Keratinocyte (primary cell): ENCODE measurements at regions not wholly inside any gene's neighbourhood (a gene's known extent, or its start where the extent isn't known, plus 50 kb on each side); places are given as distances from the start of the nearest gene placed in this dataset.

Experiments used
- DNase-seq: peaks from one replicate; pipeline ENCODE4 v3.0.0-alpha.2; 2011; ENCODE audit warnings: low read depth, missing footprints, low spot score
- FAIRE-seq: peaks from 2 replicates; lab custom pipeline; 2011; peaks lifted over from hg19 to GRCh38; lab: Jason Lieb, UNC
- H2AFZ ChIP-seq: 2 replicates; pipeline ENCODE4 v1.6.0; 2012; ENCODE audit warnings: low read length, control low read depth, inconsistent platforms; ENCODE audit not compliant: control insufficient read depth
- H3K27ac ChIP-seq: 2 replicates; pipeline ENCODE4 v1.5.1; 2011; ENCODE audit warnings: low read length; ENCODE audit not compliant: control insufficient read depth, insufficient read depth
- H3K27me3 ChIP-seq: 3 replicates; pipeline ENCODE4 v1.6.0; 2011; ENCODE audit warnings: low read length; ENCODE audit not compliant: control insufficient read depth, insufficient read depth; ENCODE audit errors: extremely low read depth
- H3K36me3 ChIP-seq, 2 experiments: 2 replicates in 1 of 2; 3 replicates in 1 of 2; pipeline ENCODE4 v1.5.1; 2011; ENCODE audit warnings: low read length in 2 of 2, mild to moderate bottlenecking in 1 of 2; ENCODE audit not compliant: control insufficient read depth in 2 of 2, insufficient read depth in 2 of 2; ENCODE audit errors: extremely low read depth in 1 of 2
- H3K4me1 ChIP-seq: 3 replicates; pipeline ENCODE4 v1.5.1; 2011; ENCODE audit warnings: low read length; ENCODE audit not compliant: control insufficient read depth, insufficient read depth; ENCODE audit errors: extremely low read depth
- H3K4me2 ChIP-seq: 3 replicates; pipeline ENCODE4 v1.6.0; 2011; ENCODE audit warnings: low read depth, low read length; ENCODE audit not compliant: control insufficient read depth, insufficient read depth; ENCODE audit errors: extremely low read depth
- H3K4me3 ChIP-seq, 3 experiments: fragments of 200-600 bp in 1 of 3; sonication (generic) in 1 of 3; 2 replicates in 2 of 3; 3 replicates in 1 of 3; pipeline ENCODE4 v1.5.1; 2011 to 2016; ENCODE audit warnings: low read length in 3 of 3, mild to moderate bottlenecking in 3 of 3, control low read depth in 2 of 3, inconsistent platforms in 1 of 3, low read depth in 1 of 3, mixed read lengths in 1 of 3, mixed run types in 1 of 3, moderate library complexity in 1 of 3; ENCODE audit not compliant: control insufficient read depth in 2 of 3, insufficient read depth in 2 of 3; ENCODE audit errors: extremely low read depth in 1 of 3
- H3K79me2 ChIP-seq: 2 replicates; pipeline ENCODE4 v1.6.0; 2012; ENCODE audit warnings: low read length; ENCODE audit not compliant: control insufficient read depth, insufficient read depth
- H3K9ac ChIP-seq: 3 replicates; pipeline ENCODE4 v1.6.0; 2011; ENCODE audit warnings: low read length; ENCODE audit not compliant: control insufficient read depth, insufficient read depth; ENCODE audit errors: extremely low read depth
- H3K9me1 ChIP-seq: 3 replicates; pipeline ENCODE4 v1.6.0; 2011; ENCODE audit warnings: low read length; ENCODE audit not compliant: control insufficient read depth, insufficient read depth; ENCODE audit errors: extremely low read depth
- H3K9me3 ChIP-seq: 2 replicates; pipeline ENCODE4 v1.5.1; 2012; ENCODE audit warnings: low read depth, low read length; ENCODE audit not compliant: control insufficient read depth
- H4K20me1 ChIP-seq: 3 replicates; pipeline ENCODE4 v1.6.0; 2011; ENCODE audit warnings: low read length; ENCODE audit not compliant: control insufficient read depth, insufficient read depth; ENCODE audit errors: extremely low read depth
- EZH2 ChIP-seq: IDR thresholded peaks from one replicate; pipeline ENCODE4 v1.6.1; 2012; ENCODE audit warnings: inconsistent platforms, mild to moderate bottlenecking, low read length, moderate library complexity
- dilution Hi-C: fragments of 300-500 bp; cut with MboI; formaldehyde crosslinking; loops from one replicate; pipeline ENCODE4 v1.7.0; 2020; ENCODE audit warnings: low sequenced_read_pairs; ENCODE audit not compliant: extremely low pct_ligation_motif_present
- TF ChIP-seq, protein P1 (sequence below), 3 experiments: IDR thresholded peaks in 1 of 3; conservative IDR thresholded peaks in 1 of 3; optimal IDR thresholded peaks in 1 of 3; 2 replicates in 2 of 3; 3 replicates in 1 of 3; pipeline versions ENCODE3 to v1.5.1; 2011; ENCODE audit warnings: low read length in 3 of 3, mild to moderate bottlenecking in 3 of 3, moderate library complexity in 2 of 3, control low read depth in 1 of 3, inconsistent platforms in 1 of 3; ENCODE audit not compliant: insufficient read depth in 2 of 3; ENCODE audit errors: extremely low read depth in 1 of 3

DNA sequence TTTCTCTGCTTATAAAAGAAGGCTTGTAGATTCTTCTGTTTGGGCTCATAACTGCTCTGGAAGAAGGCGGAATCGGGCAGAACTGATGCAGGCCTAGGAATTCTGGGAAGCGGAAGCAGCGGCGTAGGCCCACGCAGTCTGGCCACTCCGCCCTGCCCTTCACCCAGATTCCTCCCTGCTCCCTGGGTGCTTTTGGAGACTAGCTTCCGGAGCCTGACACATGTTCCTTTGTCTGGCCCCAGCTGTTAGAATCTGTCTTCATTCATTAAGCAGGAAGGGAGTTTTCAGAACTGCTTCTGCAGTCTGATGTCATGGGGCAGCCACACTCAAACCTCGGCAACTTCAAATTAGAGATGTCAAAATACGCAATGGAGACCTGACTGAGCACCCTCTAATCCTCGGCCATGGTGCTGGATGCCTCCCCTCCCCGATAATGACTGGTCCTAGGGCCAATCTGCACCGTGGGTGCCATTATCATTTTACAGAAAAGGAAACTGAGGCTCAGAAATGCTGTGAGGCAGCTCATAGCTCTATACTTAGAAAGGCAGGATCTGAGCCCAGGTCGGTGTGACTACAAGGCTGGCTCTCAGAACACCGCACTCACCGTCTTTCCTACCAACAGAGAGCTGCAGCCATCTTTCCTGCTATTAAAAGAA lies 275.7 kb downstream of the MYCN start:
- no peak overlapping the region for H3K27ac ChIP-seq
- H3K4me1 ChIP-seq = no peaks in the 10 kb centered on the region
- TF ChIP-seq, protein P1, sequence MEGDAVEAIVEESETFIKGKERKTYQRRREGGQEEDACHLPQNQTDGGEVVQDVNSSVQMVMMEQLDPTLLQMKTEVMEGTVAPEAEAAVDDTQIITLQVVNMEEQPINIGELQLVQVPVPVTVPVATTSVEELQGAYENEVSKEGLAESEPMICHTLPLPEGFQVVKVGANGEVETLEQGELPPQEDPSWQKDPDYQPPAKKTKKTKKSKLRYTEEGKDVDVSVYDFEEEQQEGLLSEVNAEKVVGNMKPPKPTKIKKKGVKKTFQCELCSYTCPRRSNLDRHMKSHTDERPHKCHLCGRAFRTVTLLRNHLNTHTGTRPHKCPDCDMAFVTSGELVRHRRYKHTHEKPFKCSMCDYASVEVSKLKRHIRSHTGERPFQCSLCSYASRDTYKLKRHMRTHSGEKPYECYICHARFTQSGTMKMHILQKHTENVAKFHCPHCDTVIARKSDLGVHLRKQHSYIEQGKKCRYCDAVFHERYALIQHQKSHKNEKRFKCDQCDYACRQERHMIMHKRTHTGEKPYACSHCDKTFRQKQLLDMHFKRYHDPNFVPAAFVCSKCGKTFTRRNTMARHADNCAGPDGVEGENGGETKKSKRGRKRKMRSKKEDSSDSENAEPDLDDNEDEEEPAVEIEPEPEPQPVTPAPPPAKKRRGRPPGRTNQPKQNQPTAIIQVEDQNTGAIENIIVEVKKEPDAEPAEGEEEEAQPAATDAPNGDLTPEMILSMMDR (optimal IDR thresholded peaks at IDR 0.05 in 1 of 3, IDR thresholded peaks at IDR 0.05 in 1 of 3, conservative IDR thresholded peaks at IDR 0.05 in 1 of 3; ENCODE audit: extremely low read depth in 1 of 3, insufficient read depth in 2 of 3, low read length in 3 of 3) = no peak
- no peak for TF ChIP-seq EZH2
- no peak overlapping the region for H3K4me2 ChIP-seq
- H2AFZ ChIP-seq = no peak overlapping the region
- dilution Hi-C loops = no loop called here
- H3K79me2 ChIP-seq = no peaks in the 10 kb centered on the region
- H3K4me3 ChIP-seq = no peak overlapping the region
- no peaks in the 10 kb centered on the region for H3K36me3 ChIP-seq
- no peaks in the 10 kb centered on the region for H4K20me1 ChIP-seq
- H3K9me1 ChIP-seq = no peaks in the 10 kb centered on the region
- no peak overlapping the region for H3K9ac ChIP-seq
- no peaks in the 10 kb centered on the region for H3K27me3 ChIP-seq
- DNase-seq = no peak
- no peak for FAIRE-seq
- no peaks in the 10 kb centered on the region for H3K9me3 ChIP-seq

DNA sequence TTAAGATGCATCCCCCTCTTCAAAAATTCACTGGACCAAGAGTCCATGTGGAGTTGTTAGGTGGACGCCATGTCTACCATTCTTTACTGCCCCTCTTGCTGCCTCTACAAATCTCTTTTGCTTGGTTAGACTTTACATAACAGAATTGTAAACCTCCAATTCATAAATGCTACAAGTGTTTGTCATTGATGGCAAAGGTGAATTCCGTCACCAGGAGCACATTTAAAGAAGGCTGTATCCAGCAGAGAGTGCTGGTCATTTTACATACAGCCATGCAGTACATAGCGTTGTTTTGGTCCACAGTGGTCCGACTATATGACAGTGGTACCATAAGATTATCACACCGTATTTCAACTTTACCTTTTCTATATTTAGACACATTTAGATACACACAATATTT lies 274.5 kb downstream of the MYCN start:
- no peak for FAIRE-seq

DNA sequence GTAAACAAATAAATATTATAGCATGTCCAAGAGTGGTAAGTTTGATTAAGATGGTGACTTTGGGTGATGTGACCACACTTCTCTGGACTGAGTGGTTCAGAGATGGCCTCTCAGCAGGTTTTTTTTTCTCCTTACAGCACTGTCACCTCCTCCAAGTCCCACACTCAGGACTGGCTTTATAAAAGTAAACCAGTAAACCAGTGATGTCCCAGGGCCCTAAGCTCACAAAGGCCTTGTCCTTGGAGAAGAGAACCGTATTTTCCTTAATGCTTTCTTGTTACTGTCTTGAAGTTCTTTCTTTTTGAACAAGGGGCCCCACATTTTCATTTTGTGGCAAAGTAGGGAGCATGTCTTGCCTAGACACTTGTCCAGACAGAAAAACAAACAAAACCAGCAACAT lies 274.0 kb downstream of the MYCN start:
- no peaks in the 10 kb centered on the region for H3K36me3 ChIP-seq
- no peaks in the 10 kb centered on the region for H3K4me1 ChIP-seq
- H3K27ac ChIP-seq = no peak overlapping the region
- H3K27me3 ChIP-seq = no peaks in the 10 kb centered on the region
- H3K9me1 ChIP-seq = no peaks in the 10 kb centered on the region
- DNase-seq = no peak
- H3K4me2 ChIP-seq = no peak overlapping the region
- no peaks in the 10 kb centered on the region for H3K9me3 ChIP-seq
- H3K79me2 ChIP-seq = no peaks in the 10 kb centered on the region
- no peaks in the 10 kb centered on the region for H4K20me1 ChIP-seq
- no peak for TF ChIP-seq EZH2
- H2AFZ ChIP-seq = no peak overlapping the region
- dilution Hi-C loops = no loop called here
- H3K9ac ChIP-seq = no peak overlapping the region
- no peak overlapping the region for H3K4me3 ChIP-seq
- FAIRE-seq = no peak

More for the DNA sequence above, 274.5 kb downstream of the MYCN start:
- TF ChIP-seq EZH2 = no peak
- no peak overlapping the region for H3K9ac ChIP-seq
- DNase-seq = no peak
- no peaks in the 10 kb centered on the region for H3K9me1 ChIP-seq
- no peak overlapping the region for H3K4me3 ChIP-seq
- H3K27me3 ChIP-seq = no peaks in the 10 kb centered on the region
- no peaks in the 10 kb centered on the region for H3K79me2 ChIP-seq
- H4K20me1 ChIP-seq = no peaks in the 10 kb centered on the region
- no peaks in the 10 kb centered on the region for H3K9me3 ChIP-seq
- no peak overlapping the region for H3K4me2 ChIP-seq
- H3K4me1 ChIP-seq = no peaks in the 10 kb centered on the region
- dilution Hi-C loops = no loop called here
- H3K36me3 ChIP-seq = no peaks in the 10 kb centered on the region
- H2AFZ ChIP-seq = no peak overlapping the region
- no peak overlapping the region for H3K27ac ChIP-seq
